HUES48 (cell line): ENCODE measurements at regions not wholly inside any gene's neighbourhood (a gene's known extent, or its start where the extent isn't known, plus 50 kb on each side); places are given as distances from the start of the nearest gene placed in this dataset.
"Not testable (repeated sequence)": the region's sequence is repeated elsewhere in the genome, so short reads cannot be mapped to it uniquely, and the experiment has no call there.

Source experiments
- H3K27ac ChIP-seq: one replicate; pipeline ENCODE4 v1.7.0; 2013; ENCODE audit warnings: low read depth, low read length, inconsistent platforms
- H3K27me3 ChIP-seq: 2 replicates; pipeline ENCODE4 v1.6.1; 2013; ENCODE audit warnings: mild to moderate bottlenecking, low read length; ENCODE audit not compliant: control insufficient read depth, insufficient read depth
- H3K36me3 ChIP-seq: 2 replicates; pipeline ENCODE4 v1.6.1; 2013; ENCODE audit warnings: low read length; ENCODE audit not compliant: control insufficient read depth, insufficient read depth
- H3K4me1 ChIP-seq: 2 replicates; pipeline ENCODE4 v1.6.1; 2013; ENCODE audit warnings: mild to moderate bottlenecking, low read length; ENCODE audit not compliant: control insufficient read depth, insufficient read depth
- H3K4me3 ChIP-seq: 2 replicates; pipeline ENCODE4 v1.5.1; 2013; ENCODE audit warnings: mild to moderate bottlenecking, low read depth, low read length
- H3K9ac ChIP-seq: 2 replicates; pipeline ENCODE4 v1.6.1; 2013; ENCODE audit warnings: mild to moderate bottlenecking, low read depth, low read length, moderate library complexity
- H3K9me3 ChIP-seq: 2 replicates; pipeline ENCODE4 v1.6.1; 2013; ENCODE audit warnings: low read length; ENCODE audit not compliant: control insufficient read depth, insufficient read depth

GRCh38 chr3:177491296-177492032, 294.2 kb upstream of the TBL1XR1 start:
- Histone ChIP-seq H3K27ac (no peak overlapping the region), H3K9ac (no peak overlapping the region), H3K4me1 (no peaks in the 10 kb centered on the region), H3K27me3 (no peaks in the 10 kb centered on the region), H3K36me3 (no peaks in the 10 kb centered on the region), H3K4me3 (no peak overlapping the region), H3K9me3 (no peaks in the 10 kb centered on the region)

GRCh38 chr3:177493091-177493490, 295.8 kb upstream of the TBL1XR1 start:
- H3K27ac ChIP-seq = no peak overlapping the region
- no peaks in the 10 kb centered on the region for H3K36me3 ChIP-seq

GRCh38 chr3:177494216-177494615, 296.9 kb upstream of the TBL1XR1 start:
- no peaks in the 10 kb centered on the region for H3K9me3 ChIP-seq
- H3K4me1 ChIP-seq = no peaks in the 10 kb centered on the region

More at GRCh38 chr3:177493091-177493490, 295.8 kb upstream of the TBL1XR1 start:
- Histone ChIP-seq H3K4me3 (no peak overlapping the region), H3K9me3 (no peaks in the 10 kb centered on the region), H3K27me3 (no peaks in the 10 kb centered on the region), H3K4me1 (no peaks in the 10 kb centered on the region), H3K9ac (no peak overlapping the region)

GRCh38 chr3:177495566-177495965, 298.3 kb upstream of the TBL1XR1 start:
- no peaks in the 10 kb centered on the region for H3K9me3 ChIP-seq
- H3K27ac ChIP-seq = no peak overlapping the region
- H3K36me3 ChIP-seq = no peaks in the 10 kb centered on the region
- no peaks in the 10 kb centered on the region for H3K27me3 ChIP-seq
- H3K4me1 ChIP-seq = no peaks in the 10 kb centered on the region
- H3K9ac ChIP-seq = no peak overlapping the region
- no peak overlapping the region for H3K4me3 ChIP-seq

More at GRCh38 chr3:177494216-177494615, 296.9 kb upstream of the TBL1XR1 start:
- no peak overlapping the region for H3K4me3 ChIP-seq
- H3K27me3 ChIP-seq = no peaks in the 10 kb centered on the region
- H3K27ac ChIP-seq = no peak overlapping the region
- H3K9ac ChIP-seq = no peak overlapping the region
- no peaks in the 10 kb centered on the region for H3K36me3 ChIP-seq

- H3K27me3 ChIP-seq = no peaks in the 10 kb centered on the region
- H3K9ac ChIP-seq = no peak overlapping the region
- H3K27ac ChIP-seq = no peak overlapping the region
- no peaks in the 10 kb centered on the region for H3K9me3 ChIP-seq
- no peaks in the 10 kb centered on the region for H3K4me1 ChIP-seq
- no peak overlapping the region for H3K4me3 ChIP-seq
- no peaks in the 10 kb centered on the region for H3K36me3 ChIP-seq
Measured at GRCh38 chr3:177498037-177498857, 301.0 kb upstream of the TBL1XR1 start.

GRCh38 chr3:177499039-177499438, 301.8 kb upstream of the TBL1XR1 start:
- not testable (repeated sequence) for H3K9me3 ChIP-seq, H3K27me3 ChIP-seq, H3K36me3 ChIP-seq, H3K4me3 ChIP-seq, H3K27ac ChIP-seq, H3K9ac ChIP-seq, H3K4me1 ChIP-seq

- H3K9ac ChIP-seq = no peak overlapping the region
- no peaks in the 10 kb centered on the region for H3K9me3 ChIP-seq
- no peak overlapping the region for H3K27ac ChIP-seq
- no peaks in the 10 kb centered on the region for H3K4me1 ChIP-seq
- no peaks in the 10 kb centered on the region for H3K27me3 ChIP-seq
- no peaks in the 10 kb centered on the region for H3K36me3 ChIP-seq
- H3K4me3 ChIP-seq = no peak overlapping the region
Measured at GRCh38 chr3:177499779-177500423, 302.6 kb upstream of the TBL1XR1 start.

- no peak overlapping the region for H3K27ac ChIP-seq
- no peaks in the 10 kb centered on the region for H3K9me3 ChIP-seq
- no peak overlapping the region for H3K4me3 ChIP-seq
- no peaks in the 10 kb centered on the region for H3K36me3 ChIP-seq
- H3K4me1 ChIP-seq = no peaks in the 10 kb centered on the region
- H3K9ac ChIP-seq = no peak overlapping the region
- no peaks in the 10 kb centered on the region for H3K27me3 ChIP-seq
Measured at GRCh38 chr3:177510693-177511216, 313.5 kb upstream of the TBL1XR1 start.

GRCh38 chr3:177512945-177513814, 315.9 kb upstream of the TBL1XR1 start:
- H3K4me1 ChIP-seq = peaks cover 7% of the 10 kb centered on the region; the same call in 1 of the 2 replicates
- no peak overlapping the region for H3K4me3 ChIP-seq
- no peaks in the 10 kb centered on the region for H3K36me3 ChIP-seq
- no peak overlapping the region for H3K27ac ChIP-seq
- no peaks in the 10 kb centered on the region for H3K27me3 ChIP-seq
- H3K9me3 ChIP-seq = no peaks in the 10 kb centered on the region
- H3K9ac ChIP-seq = no peak overlapping the region
